IPS DF 6.9 (cell line): ENCODE measurements at regions not wholly inside any gene's neighbourhood (a gene's known extent, or its start where the extent isn't known, plus 50 kb on each side); places are given as distances from the start of the nearest gene placed in this dataset.

Source experiments
- DNase-seq: peaks from one replicate; pipeline ENCODE4 v3.0.0-alpha.2; 2013; ENCODE audit warnings: low read depth, low spot score
- H3K27ac ChIP-seq: one replicate; pipeline ENCODE4 v1.5.1; 2013; ENCODE audit warnings: low read length, control low read depth
- H3K27me3 ChIP-seq: 2 replicates; pipeline ENCODE4 v1.6.1; 2013; ENCODE audit warnings: mild to moderate bottlenecking, low read length; ENCODE audit not compliant: control insufficient read depth, insufficient read depth
- H3K36me3 ChIP-seq: 2 replicates; pipeline ENCODE4 v1.6.1; 2013; ENCODE audit warnings: low read length; ENCODE audit not compliant: control insufficient read depth, insufficient read depth
- H3K4me1 ChIP-seq: 2 replicates; pipeline ENCODE4 v1.6.1; 2013; ENCODE audit warnings: low read length; ENCODE audit not compliant: control insufficient read depth, insufficient read depth
- H3K4me3 ChIP-seq: 2 replicates; pipeline ENCODE4 v1.5.1; 2013; ENCODE audit warnings: mild to moderate bottlenecking, low read length
- H3K9me3 ChIP-seq: 2 replicates; pipeline ENCODE4 v1.6.1; 2013; ENCODE audit warnings: low read length, inconsistent platforms; ENCODE audit not compliant: control insufficient read depth, insufficient read depth
- WGBS: extraction: QIAGEN DNeasy Blood & Tissue Kit; methylation state at CpG from one replicate; pipeline ENCODE4 v1.1.7; 2013; ENCODE audit warnings: mixed read lengths, missing lambda C conversion rate; ENCODE audit not compliant: insufficient read length, insufficient coverage; 5-methylcytosine and 5-hydroxymethylcytosine counted together

- no peaks in the 10 kb centered on the region for H3K36me3 ChIP-seq
- no peaks in the 10 kb centered on the region for H3K9me3 ChIP-seq
- H3K27ac ChIP-seq: no peak overlapping the region
- no peaks in the 10 kb centered on the region for H3K27me3 ChIP-seq
- no peak overlapping the region for H3K4me3 ChIP-seq
- DNase-seq: no peak
- H3K4me1 ChIP-seq: peaks cover 2% of the 10 kb centered on the region; the same call in 1 of the 2 replicates
- no CpG with 5 or more reads among the region's 3 CpGs for WGBS
These were observed 83.9 kb upstream of the USP47 start for GRCh38 chr11:11757909-11758308.

- H3K36me3 ChIP-seq: no peaks in the 10 kb centered on the region
- WGBS: no CpG with 5 or more reads among the region's 3 CpGs
These were observed 85.1 kb upstream of the USP47 start for GRCh38 chr11:11756718-11757117.

GRCh38 chr11:11755871-11756270, 85.9 kb upstream of the USP47 start:
- Histone ChIP-seq H3K27ac (no peak overlapping the region), H3K4me1 (peaks cover 2% of the 10 kb centered on the region; the same call in 1 of the 2 replicates), H3K27me3 (no peaks in the 10 kb centered on the region), H3K9me3 (no peaks in the 10 kb centered on the region), H3K4me3 (no peak overlapping the region), H3K36me3 (no peaks in the 10 kb centered on the region)
- WGBS: no CpG with 5 or more reads among the region's 5 CpGs
- DNase-seq: no peak

More at GRCh38 chr11:11756718-11757117, 85.1 kb upstream of the USP47 start:
- Histone ChIP-seq H3K4me1 (peaks cover 2% of the 10 kb centered on the region; the same call in 1 of the 2 replicates), H3K27me3 (no peaks in the 10 kb centered on the region), H3K9me3 (no peaks in the 10 kb centered on the region), H3K4me3 (no peak overlapping the region), H3K27ac (no peak overlapping the region)
- DNase-seq: no peak

GRCh38 chr11:11752679-11753078, 89.1 kb upstream of the USP47 start:
- Histone ChIP-seq H3K4me1 (peaks cover 2% of the 10 kb centered on the region; the same call in 1 of the 2 replicates), H3K36me3 (no peaks in the 10 kb centered on the region), H3K4me3 (no peak overlapping the region), H3K27ac (no peak overlapping the region), H3K9me3 (0 out of 2 replicates have a peak, but pooled peaks cover 1% of the 10 kb centered on the region), H3K27me3 (no peaks in the 10 kb centered on the region)
- DNase-seq: no peak
- WGBS: no CpG with 5 or more reads among the region's 3 CpGs

DNA sequence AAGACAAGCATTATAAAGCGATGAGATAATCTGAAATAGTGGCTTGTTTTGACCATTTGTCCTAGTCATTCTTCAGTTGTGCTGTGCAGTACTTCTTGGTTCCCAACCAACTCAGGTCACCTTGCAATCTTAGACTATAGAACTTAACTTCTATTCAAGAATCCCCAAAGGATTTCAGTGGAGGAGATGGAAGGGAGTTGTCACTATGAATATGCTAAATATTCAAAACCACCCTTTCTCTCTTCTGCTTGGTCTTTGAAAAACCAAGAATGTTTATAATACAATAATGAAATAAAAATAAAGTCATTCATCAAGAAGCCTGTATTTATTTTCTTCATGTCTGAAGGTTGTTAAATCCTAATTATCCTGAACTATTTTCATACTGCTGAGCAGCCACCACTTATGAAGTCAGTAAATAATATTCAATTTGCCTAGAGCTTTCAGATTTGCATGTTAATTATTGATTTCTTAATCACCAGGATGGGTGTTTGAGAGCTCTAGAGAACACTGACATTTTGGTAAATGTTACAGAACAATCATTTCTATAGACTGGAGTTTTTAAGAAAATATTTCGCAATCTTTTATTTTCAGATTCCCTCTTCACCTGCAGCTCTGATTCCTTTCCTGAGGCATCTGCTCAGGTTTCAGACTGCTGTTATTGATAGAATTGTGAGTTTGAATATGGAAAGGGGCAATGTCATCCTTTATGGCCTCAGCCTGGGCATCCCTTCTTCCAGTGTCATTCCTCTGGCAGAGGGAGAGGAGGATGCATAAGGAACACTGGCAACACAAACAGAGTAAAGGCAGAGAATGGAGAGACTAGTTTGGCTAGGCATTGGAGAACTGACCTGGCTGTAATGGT, 91.5 kb upstream of the USP47 start:
- DNase-seq: no peak

GRCh38 chr11:11748706-11749365, 92.9 kb upstream of the USP47 start:
- H3K36me3 ChIP-seq: no peaks in the 10 kb centered on the region
- DNase-seq: no peak
- no CpG with 5 or more reads among the region's 4 CpGs for whole genome bisulfite sequencing

More for the DNA sequence above, 91.5 kb upstream of the USP47 start:
- Histone ChIP-seq H3K27ac (no peak overlapping the region), H3K4me1 (no peaks in the 10 kb centered on the region), H3K27me3 (no peaks in the 10 kb centered on the region), H3K9me3 (0 out of 2 replicates have a peak, but pooled peaks cover 1% of the 10 kb centered on the region), H3K36me3 (no peaks in the 10 kb centered on the region), H3K4me3 (no peak overlapping the region)
- WGBS: no CpG with 5 or more reads among the region's 2 CpGs

DNA sequence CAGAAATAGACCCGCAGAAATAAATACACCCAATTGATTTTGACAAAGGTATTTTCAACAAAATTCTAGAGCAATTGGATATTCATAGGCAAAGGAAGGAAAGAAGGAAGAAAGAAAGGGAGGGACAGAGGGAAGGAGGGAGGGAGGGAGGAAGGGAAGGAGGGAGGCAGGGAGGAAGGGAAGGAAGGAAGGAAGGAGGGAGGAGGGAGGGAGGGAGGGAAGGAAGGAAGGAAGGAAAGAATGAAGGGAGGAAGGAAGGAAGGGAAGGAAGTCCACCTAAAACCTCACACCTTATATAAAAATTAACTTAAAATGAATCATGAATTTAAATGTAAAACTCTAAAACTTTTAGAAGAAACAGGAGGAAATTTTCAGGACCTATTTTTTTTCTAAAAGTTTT, 94.2 kb upstream of the USP47 start:
- Histone ChIP-seq H3K4me1 (no peaks in the 10 kb centered on the region), H3K27me3 (no peaks in the 10 kb centered on the region), H3K9me3 (0 out of 2 replicates have a peak, but pooled peaks cover 1% of the 10 kb centered on the region), H3K4me3 (no peak overlapping the region), H3K27ac (no peak overlapping the region), H3K36me3 (no peaks in the 10 kb centered on the region)
- no peak for DNase-seq
- WGBS: no CpG with 5 or more reads among the region's 1 CpG

More at GRCh38 chr11:11748706-11749365, 92.9 kb upstream of the USP47 start:
- Histone ChIP-seq H3K4me3 (no peak overlapping the region), H3K27me3 (no peaks in the 10 kb centered on the region), H3K9me3 (0 out of 2 replicates have a peak, but pooled peaks cover 1% of the 10 kb centered on the region), H3K27ac (no peak overlapping the region), H3K4me1 (no peaks in the 10 kb centered on the region)

DNA sequence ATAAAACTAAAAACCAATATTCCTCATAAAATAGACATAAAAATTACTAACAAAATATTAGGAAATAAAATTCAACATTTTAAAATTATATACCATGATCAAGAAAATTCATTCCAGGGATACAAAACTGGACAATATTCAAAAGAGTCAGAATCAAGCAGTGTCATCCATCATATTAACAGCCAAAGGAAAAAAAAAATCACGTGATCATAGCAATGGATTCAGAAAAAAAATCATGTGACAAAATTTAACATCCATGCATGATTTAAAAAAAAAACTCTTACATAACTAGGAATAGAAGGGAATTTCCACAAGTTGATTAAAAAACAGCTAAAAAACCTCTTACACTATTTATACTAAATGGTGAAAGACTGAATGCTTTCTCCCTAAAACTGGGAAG, 95.3 kb upstream of the USP47 start:
- H3K27me3 ChIP-seq: no peaks in the 10 kb centered on the region
- H3K27ac ChIP-seq: no peak overlapping the region
- no peak for DNase-seq
- H3K9me3 ChIP-seq: 0 out of 2 replicates have a peak, but pooled peaks cover 1% of the 10 kb centered on the region
- no CpG with 5 or more reads among the region's 1 CpG for WGBS
- H3K4me3 ChIP-seq: no peak overlapping the region
- no peaks in the 10 kb centered on the region for H3K36me3 ChIP-seq
- H3K4me1 ChIP-seq: no peaks in the 10 kb centered on the region

DNA sequence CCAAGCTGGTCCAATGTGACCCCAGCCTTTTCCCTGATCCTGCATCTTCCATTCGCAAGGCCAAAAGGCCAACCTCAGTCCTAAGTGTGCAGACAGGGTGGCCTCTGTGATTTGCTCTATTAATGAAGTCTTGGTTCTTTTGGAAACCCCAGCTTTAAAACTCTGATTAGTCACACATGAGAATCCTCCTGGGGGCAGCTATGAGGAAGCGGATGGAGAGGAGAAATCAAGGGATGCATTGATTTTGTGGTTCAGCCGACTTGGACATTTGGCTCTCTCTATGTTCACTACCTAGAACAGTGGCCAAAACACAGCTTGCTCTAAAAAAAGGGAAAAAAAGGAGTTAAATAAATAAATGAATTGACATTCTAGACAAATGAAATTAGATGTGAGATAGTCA, 98.6 kb upstream of the USP47 start:
- no CpG with 5 or more reads among the region's 3 CpGs for WGBS
- no peak overlapping the region for H3K4me3 ChIP-seq
- H3K36me3 ChIP-seq: no peaks in the 10 kb centered on the region
- no peaks in the 10 kb centered on the region for H3K27me3 ChIP-seq
- DNase-seq: no peak
- H3K4me1 ChIP-seq: no peaks in the 10 kb centered on the region
- no peaks in the 10 kb centered on the region for H3K9me3 ChIP-seq
- H3K27ac ChIP-seq: no peak overlapping the region

- Histone ChIP-seq H3K36me3 (no peaks in the 10 kb centered on the region), H3K4me3 (no peak overlapping the region), H3K4me1 (0 out of 2 replicates have a peak, but pooled peaks cover 1% of the 10 kb centered on the region), H3K27me3 (no peaks in the 10 kb centered on the region), H3K9me3 (no peaks in the 10 kb centered on the region), H3K27ac (no peak overlapping the region)
- no CpG with 5 or more reads among the region's 5 CpGs for WGBS
- no peak for DNase-seq
These were observed 99.3 kb upstream of the USP47 start for GRCh38 chr11:11742486-11742885.
